ENCODE measurements at regions not wholly inside any gene's neighbourhood (a gene's known extent, or its start where the extent isn't known, plus 50 kb on each side); places are given as distances from the start of the nearest gene placed in this dataset.
"Not testable (repeated sequence)": the region's sequence is repeated elsewhere in the genome, so short reads cannot be mapped to it uniquely, and the experiment has no call there.

- no peak for DNase-seq
- Mint-ChIP-seq H3K4me3 (no peak overlapping the region), H3K27ac (no peak overlapping the region), H3K9me3 (peaks cover 11% of the 10 kb centered on the region), H3K36me3 (ENCODE audit: low read depth) (no peaks in the 10 kb centered on the region), H3K27me3 (ENCODE audit: low read depth, poor library complexity) (peaks cover 5% of the 10 kb centered on the region), H3K4me1 (no peaks in the 10 kb centered on the region)
- TF ChIP-seq CTCF (IDR thresholded peaks at IDR 0.05), result no peak
Observed at GRCh38 chr3:5709714-5710113, 522.2 kb downstream of the EDEM1 start.

- Mint-ChIP-seq H3K4me1 (no peaks in the 10 kb centered on the region), H3K9me3 (peaks cover 8% of the 10 kb centered on the region), H3K36me3 (ENCODE audit: low read depth) (no peaks in the 10 kb centered on the region), H3K27me3 (ENCODE audit: low read depth, poor library complexity) (peaks cover 5% of the 10 kb centered on the region), H3K27ac (no peak overlapping the region), H3K4me3 (no peak overlapping the region)
- no peak for DNase-seq
- TF ChIP-seq CTCF (IDR thresholded peaks at IDR 0.05), result no peak
Observed at GRCh38 chr3:5710718-5711117, 523.2 kb downstream of the EDEM1 start.

- Mint-ChIP-seq H3K9me3 (no peaks in the 10 kb centered on the region), H3K4me3 (no peak overlapping the region), H3K36me3 (ENCODE audit: low read depth) (no peaks in the 10 kb centered on the region), H3K27me3 (ENCODE audit: low read depth, poor library complexity) (no peaks in the 10 kb centered on the region), H3K4me1 (no peaks in the 10 kb centered on the region), H3K27ac (no peak overlapping the region)
- no peak for TF ChIP-seq CTCF (IDR thresholded peaks at IDR 0.05)
- no peak for DNase-seq
Observed at GRCh38 chr3:5717254-5717653, 529.7 kb downstream of the EDEM1 start.

- H3K4me3 Mint-ChIP-seq; H3K27ac Mint-ChIP-seq; H3K4me1 Mint-ChIP-seq; DNase-seq; H3K36me3 Mint-ChIP-seq (ENCODE audit: low read depth); H3K9me3 Mint-ChIP-seq; H3K27me3 Mint-ChIP-seq (ENCODE audit: low read depth, poor library complexity): not testable (repeated sequence)
Observed at GRCh38 chr3:5719668-5720067, 532.2 kb downstream of the EDEM1 start.

- H3K27ac Mint-ChIP-seq, result no peak overlapping the region
- no peaks in the 10 kb centered on the region for H3K9me3 Mint-ChIP-seq
- no peak for TF ChIP-seq CTCF (IDR thresholded peaks at IDR 0.05)
- H3K4me1 Mint-ChIP-seq, result no peaks in the 10 kb centered on the region
- DNase-seq, result no peak
- no peak overlapping the region for H3K4me3 Mint-ChIP-seq
- H3K36me3 Mint-ChIP-seq (ENCODE audit: low read depth), result no peaks in the 10 kb centered on the region
- H3K27me3 Mint-ChIP-seq (ENCODE audit: low read depth, poor library complexity), result no peaks in the 10 kb centered on the region
Observed at GRCh38 chr3:5725801-5726200, 538.3 kb downstream of the EDEM1 start.

- TF ChIP-seq CTCF (IDR thresholded peaks at IDR 0.05), result no peak
- Mint-ChIP-seq H3K4me3 (no peak overlapping the region), H3K27ac (no peak overlapping the region), H3K36me3 (ENCODE audit: low read depth) (no peaks in the 10 kb centered on the region), H3K4me1 (no peaks in the 10 kb centered on the region), H3K27me3 (ENCODE audit: low read depth, poor library complexity) (no peaks in the 10 kb centered on the region), H3K9me3 (no peaks in the 10 kb centered on the region)
- DNase-seq, result no peak
Observed at GRCh38 chr3:5726621-5727020, 539.1 kb downstream of the EDEM1 start.

Measured in nephron progenitor cell (in vitro differentiated cells).